A673 (cell line): ENCODE measurements at regions not wholly inside any gene's neighbourhood (a gene's known extent, or its start where the extent isn't known, plus 50 kb on each side); places are given as distances from the start of the nearest gene placed in this dataset.

Source experiments
- CTCF ChIP-seq: fragments of 300-800, 200-600 bp; sonication (generic); conservative IDR thresholded peaks from 2 replicates; pipeline ENCODE4 v1.5.1; 2017; ENCODE audit warnings: low read depth, mild to moderate bottlenecking, antibody characterized with exemption, low read length, moderate library complexity, mixed read lengths
- EZH2 ChIP-seq: fragments of 200-600 bp; sonication (generic); IDR thresholded peaks from 2 replicates; pipeline ENCODE4 v1.6.1; 2017; ENCODE audit warnings: borderline replicate concordance, low read depth, mild to moderate bottlenecking, mixed read lengths, antibody characterized with exemption, low read length; ENCODE audit not compliant: poor library complexity, severe bottlenecking

GRCh38 chr12:78321696-78322095, 491.0 kb downstream of the NAV3 start:
- TF ChIP-seq CTCF, result no peak
- no peak for TF ChIP-seq EZH2
